ENCODE measurements at regions not wholly inside any gene's neighbourhood (a gene's known extent, or its start where the extent isn't known, plus 50 kb on each side); places are given as distances from the start of the nearest gene placed in this dataset.

DNA sequence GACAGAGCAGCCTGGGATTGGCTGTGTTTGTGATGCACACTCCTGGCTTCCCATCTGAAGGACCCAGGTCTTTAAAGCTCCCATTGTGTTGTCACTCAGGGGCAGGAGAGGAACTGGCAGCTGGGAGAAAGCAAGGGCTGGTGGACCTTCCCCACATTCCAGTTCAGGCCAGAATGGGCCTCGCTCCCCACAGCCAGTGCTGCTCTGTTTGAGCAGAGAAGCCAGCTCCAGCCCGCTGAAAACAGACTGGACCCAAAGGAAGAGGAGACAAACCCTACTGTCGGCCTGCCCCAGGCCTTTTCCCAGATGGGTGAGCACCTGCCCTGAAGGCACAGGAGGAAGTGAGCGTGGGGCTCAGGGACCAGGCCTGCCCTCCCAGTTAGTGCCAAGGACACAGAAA, 499.4 kb downstream of the NPHP4 start:
- DNase-seq: no peak

DNA sequence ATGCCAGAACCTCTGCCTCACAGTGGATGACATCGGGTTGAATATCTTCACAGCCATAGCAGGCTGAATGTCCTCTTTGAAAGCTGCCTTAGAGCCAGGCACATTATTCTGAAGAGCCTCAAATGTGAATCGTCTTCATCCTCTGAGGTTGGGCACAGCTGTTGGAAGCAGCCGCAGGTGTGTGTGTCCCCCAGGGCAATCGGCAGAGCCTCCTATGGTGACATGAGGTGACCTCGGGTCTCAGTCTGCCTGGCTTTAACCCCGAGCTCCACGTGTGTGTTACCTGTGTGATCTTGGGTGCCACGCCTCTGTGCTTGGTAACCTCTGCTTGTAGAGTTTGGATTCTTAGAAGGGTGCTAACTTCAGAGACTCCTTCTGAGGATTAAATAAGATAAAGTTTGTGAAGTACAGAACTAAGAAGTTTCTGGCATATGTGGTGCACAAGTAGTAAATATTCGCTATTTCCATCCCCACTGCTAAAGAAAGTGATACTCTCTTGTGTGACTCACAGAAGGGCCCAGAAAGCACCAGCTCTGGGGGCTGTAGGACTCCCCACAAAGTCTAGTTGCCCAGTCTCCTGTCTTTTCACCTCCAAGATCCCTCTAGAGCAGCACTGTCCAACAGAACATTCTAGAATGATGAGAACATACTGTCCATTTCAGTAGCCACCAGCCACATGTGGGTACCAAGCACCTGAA, 500.9 kb downstream of the NPHP4 start:
- no peak for DNase-seq

DNA sequence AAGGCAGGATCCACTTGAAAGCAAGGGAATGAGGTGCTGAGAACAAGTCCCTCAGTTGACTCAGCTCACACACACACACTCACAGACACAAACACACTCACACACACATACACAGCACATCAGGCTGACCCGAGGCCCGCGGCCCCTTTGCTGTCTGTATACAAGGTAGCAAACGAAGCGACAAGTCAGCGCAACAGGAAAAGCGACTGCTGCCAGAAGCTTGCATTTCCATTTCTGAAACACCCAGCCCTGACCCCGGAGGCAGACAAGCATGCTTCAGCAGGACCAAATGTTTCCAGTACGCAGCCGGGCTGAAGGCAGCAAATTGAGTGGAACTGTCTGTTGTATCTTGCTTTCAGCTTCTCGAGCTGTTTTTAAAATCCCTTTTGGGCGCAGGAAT, 501.6 kb downstream of the NPHP4 start:
- no peak for DNase-seq

GRCh38 chr1:5488448-5488847, 503.8 kb downstream of the NPHP4 start:
- DNase-seq: no peak

- peak; percentile 85 for DNase-seq
Measured at GRCh38 chr1:5485968-5486696, 506.1 kb downstream of the NPHP4 start.

DNA sequence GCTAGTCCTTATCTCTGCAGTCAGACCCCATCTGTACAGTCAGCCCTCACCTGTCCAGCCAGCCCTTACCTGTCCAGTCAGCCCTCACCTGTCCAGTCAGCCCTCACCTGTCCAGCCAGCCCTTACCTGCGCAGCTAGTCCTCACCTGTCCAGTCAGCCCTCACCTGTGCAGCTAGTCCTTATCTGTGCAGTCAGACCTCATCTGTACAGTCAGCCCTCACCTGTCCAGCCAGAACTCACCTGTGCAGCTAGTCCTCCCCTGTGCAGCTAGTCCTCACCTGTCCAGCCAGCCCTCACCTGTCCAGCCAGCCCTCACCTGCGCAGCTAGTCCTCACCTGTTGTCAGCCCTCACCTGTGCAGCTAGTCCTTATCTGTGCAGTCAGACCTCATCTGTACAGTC, 506.8 kb downstream of the NPHP4 start:
- no peak for DNase-seq

GRCh38 chr1:5484451-5485165, 507.6 kb downstream of the NPHP4 start:
- no peak for DNase-seq

GRCh38 chr1:5481889-5482288, 510.3 kb downstream of the NPHP4 start:
- no peak for DNase-seq

DNA sequence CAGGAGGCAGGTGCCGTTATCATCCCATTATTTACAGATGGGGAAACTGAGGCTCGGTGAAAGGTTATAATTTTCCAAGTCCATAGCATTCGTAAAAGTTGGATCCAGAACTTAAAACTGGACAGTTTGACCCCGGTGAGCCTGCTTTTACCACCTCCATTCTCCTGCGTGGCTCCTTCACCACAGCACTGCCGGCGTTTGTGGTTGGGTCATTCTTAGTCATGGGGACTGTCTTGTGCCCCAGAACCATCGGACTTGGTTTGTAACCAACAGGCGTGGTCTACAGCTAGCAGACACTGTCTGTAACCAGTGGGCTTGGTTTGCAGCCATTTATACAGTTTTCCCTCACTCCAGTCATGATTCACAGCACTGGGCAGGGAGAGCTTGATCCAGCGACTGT, 511.3 kb downstream of the NPHP4 start:
- no peak for DNase-seq

DNA sequence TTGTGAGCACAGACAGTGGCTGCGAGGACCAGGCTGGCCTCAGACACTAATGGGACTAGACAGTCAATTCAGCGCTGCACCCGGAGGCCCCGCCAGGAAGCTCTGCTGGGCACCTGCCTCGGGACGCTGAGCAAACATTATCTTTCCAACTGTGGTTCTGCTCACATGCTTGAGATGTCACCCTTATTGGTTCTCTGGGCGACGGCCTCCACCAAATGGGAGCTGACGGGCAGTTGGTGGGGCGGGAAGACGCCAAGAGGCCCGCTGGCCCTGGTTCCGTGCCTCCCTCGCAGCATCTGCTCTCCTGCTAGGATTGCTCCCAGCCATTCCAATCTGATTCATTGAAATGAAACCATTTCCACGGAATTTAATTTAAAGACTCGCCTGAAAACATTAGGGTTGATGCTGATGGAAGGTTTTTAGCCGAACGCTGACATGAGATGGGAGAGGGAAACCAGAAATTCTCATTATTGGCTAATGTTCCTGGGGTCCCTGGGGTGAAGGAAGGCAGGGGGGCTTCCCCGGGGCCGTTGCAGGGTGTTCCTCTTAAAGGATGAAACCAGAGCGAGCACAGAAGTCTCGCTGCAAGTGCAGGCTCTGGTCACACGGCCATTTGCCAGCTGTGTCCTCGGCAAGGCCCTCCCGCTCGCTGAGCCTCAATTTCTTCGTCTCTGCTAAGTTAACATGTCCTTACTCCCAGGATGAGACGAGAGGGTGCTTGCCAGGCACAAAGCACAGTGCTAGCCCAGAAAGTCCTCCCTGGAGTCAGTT, 512.2 kb downstream of the NPHP4 start:
- DNase-seq: no peak

DNA sequence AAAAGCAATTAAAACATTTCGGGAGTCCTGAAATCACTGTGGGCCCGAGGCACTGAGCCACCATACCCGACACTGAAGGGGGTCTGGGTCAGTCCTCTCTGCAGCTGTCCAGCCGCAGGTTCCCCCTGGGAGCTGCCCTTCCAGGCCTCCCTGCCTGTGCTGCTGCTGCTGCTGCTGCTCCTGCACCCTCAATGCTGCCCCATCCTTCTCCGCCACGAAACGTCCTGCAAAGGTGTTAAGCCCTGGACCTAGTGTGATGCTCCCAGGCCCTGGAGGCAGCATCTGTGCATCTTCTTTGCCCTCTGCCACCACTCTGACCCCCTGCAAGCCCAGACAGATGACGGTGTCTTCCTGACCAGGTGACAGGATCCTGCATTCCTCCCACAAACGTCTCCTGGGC, 513.3 kb downstream of the NPHP4 start:
- no peak for DNase-seq

- DNase-seq: no peak
Measured at GRCh38 chr1:5478156-5478695, 514.0 kb downstream of the NPHP4 start.

DNA sequence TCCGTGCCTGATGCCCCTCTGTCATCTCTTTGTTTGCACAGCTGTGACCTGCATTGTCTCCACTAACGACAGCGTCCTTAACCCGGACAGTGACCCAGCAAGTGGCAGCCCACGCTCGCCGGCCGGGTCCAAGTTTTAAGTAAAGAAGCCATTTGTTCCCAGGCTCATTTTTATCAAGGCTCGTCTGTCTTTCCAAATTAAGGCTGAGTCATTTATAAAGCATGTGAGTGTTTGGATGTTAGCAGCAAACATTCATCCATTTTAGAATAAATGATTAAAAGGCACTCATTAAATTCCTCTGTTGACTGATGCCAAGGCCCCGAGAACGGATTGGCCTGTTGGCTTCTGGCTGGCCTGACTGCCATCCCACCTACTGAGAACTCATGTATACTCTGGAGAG, 514.5 kb downstream of the NPHP4 start:
- no peak for DNase-seq

DNA sequence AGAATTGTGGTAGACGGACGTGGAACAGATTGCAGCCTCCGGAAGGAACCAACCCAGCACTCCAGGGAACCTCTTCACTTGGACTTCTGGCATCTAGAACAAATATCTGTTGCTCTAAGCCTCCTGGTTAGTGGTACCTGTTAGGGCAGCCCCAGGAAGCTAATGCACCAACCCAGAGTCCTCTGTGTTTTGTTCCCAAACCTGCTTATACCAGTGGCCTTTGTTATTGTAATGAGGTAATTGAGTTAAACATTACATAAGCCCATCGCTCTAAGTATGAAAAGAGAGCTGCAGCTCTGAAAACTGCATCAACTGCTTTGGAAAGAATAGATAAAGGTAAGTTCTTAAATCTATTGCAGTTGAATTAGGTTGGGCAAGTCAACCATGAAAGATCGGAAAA, 516.7 kb downstream of the NPHP4 start:
- DNase-seq: no peak

- DNase-seq: no peak
Measured at GRCh38 chr1:5473268-5473667, 519.0 kb downstream of the NPHP4 start.

DNA sequence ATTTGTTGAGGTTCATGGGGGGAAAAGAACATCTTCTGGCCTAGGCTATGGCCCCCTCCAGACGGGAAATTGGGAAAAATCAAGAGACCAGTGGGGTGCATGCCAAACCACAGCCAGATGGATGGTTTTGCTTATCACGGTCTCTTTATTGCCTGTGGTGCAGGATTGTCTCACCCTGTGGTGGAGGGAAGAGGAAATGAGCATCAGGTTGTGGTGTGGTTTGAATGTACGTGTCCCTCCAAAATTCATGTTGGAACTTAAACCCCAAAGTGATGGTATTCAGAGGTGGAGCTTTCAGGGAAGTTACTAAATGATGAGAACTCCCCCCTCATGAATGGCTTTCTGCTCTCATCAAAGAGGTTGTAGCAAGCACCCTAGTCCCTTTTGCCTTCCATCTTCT, 525.7 kb downstream of the NPHP4 start:
- DNase-seq: no peak

- DNase-seq: no peak
Measured at GRCh38 chr1:5465281-5465711, 526.9 kb downstream of the NPHP4 start.

DNA sequence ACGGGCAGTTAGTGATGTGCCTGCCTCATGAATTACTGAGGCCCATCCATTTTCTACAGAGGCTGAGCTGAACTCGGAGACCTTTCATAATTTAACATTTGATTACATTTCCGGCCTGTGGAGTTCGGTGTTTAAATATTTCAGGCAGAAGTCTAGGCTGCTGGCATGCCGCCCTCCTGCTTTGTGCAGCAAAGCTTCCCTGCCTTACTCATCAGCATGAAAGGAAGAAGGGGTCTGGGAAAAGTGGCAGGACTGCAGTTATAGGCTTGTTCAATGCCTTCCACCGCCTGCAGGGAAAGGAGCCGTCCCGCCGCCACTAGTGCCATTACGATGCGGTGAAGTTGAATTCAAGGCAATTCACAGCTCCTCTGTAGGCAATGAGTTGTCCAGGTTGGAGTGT, 527.9 kb downstream of the NPHP4 start:
- DNase-seq: no peak

DNA sequence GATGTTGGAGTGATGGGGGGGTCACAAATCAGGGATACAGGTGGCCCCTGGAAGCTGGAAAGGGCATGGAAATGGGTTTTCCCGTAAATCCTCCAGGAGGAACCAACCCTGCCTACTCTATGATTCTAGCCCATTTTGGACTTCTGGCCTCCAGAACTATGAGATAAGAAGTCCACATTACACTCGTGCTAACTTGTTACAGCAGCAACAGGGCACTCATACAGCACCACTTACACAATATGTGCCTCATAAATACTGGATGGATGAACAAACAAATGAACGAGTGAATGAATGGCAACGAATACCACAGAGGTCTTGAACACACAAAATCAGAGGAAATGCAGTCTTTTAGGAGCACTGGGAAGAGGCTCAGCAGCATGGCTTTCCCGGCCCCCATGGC, 531.3 kb downstream of the NPHP4 start:
- DNase-seq: no peak

GRCh38 chr1:5459839-5460610, 532.2 kb downstream of the NPHP4 start:
- DNase-seq: no peak

GRCh38 chr1:5458248-5458647, 534.0 kb downstream of the NPHP4 start:
- no peak for DNase-seq

Measured in NCI-H1105 treated with DMSO at 0.1 percent for 48 hours (cell line).